ENCODE measurements at regions not wholly inside any gene's neighbourhood (a gene's known extent, or its start where the extent isn't known, plus 50 kb on each side); places are given as distances from the start of the nearest gene placed in this dataset.

- POLR2A ChIA-PET = interaction anchor here (0.9 kb wide), 1 partner anchor 15 kb away, joined by 3 read pairs; no protein-coding TSS in a partner anchor
- Histone ChIP-seq H3K9me3 (ENCODE audit: low read length) (no peaks in the 10 kb centered on the region), H3K4me3 (ENCODE audit: low read depth, low read length, poor library complexity, severe bottlenecking) (no peak overlapping the region), H3K4me2 (ENCODE audit: low read length) (no peak overlapping the region), H3K27ac (ENCODE audit: low read depth, low read length, poor library complexity, severe bottlenecking) (no peak overlapping the region), H3K36me3 (ENCODE audit: insufficient read depth, low read length) (no peaks in the 10 kb centered on the region), H2AFZ (ENCODE audit: low read length) (no peak overlapping the region), H3K9me2 (ENCODE audit: insufficient read depth, low read length) (no peaks in the 10 kb centered on the region), H3K79me2 (ENCODE audit: insufficient read depth, low read depth, low read length) (no peaks in the 10 kb centered on the region), H4K20me1 (ENCODE audit: insufficient read depth, low read length) (no peaks in the 10 kb centered on the region), H3K4me1 (ENCODE audit: insufficient read depth, low read length, poor library complexity, severe bottlenecking) (no peaks in the 10 kb centered on the region)
- TF ChIP-seq CTCF (conservative IDR thresholded peaks at IDR 0.05; ENCODE audit: low read length) (no peak), EZH2phosphoT487 (IDR thresholded peaks at IDR 0.05; ENCODE audit: borderline replicate concordance, low read depth, low read length) (no peak)
- no peak for DNase-seq (ENCODE audit: low spot score)
- no TSS peak for BruUV-seq (replicated peaks)
- CTCF ChIA-PET (ENCODE audit: unreplicated experiment) = no interaction called here
- intact Hi-C loops (cut with micrococcal nuclease; ENCODE audit: unreplicated experiment) = no loop called here
These were observed 205.2 kb downstream of the SEC61B start for GRCh38 chr9:99427260-99427659.

- intact Hi-C loops (cut with micrococcal nuclease; ENCODE audit: unreplicated experiment) = no loop called here
- no TSS peak for BruUV-seq (replicated peaks)
- POLR2A ChIA-PET = no interaction called here
These were observed 208.2 kb downstream of the SEC61B start for GRCh38 chr9:99430301-99430700.

GRCh38 chr9:99431103-99431502, 209.0 kb downstream of the SEC61B start:
- BruUV-seq (replicated peaks) = no TSS peak
- intact Hi-C loops (cut with micrococcal nuclease; ENCODE audit: unreplicated experiment) = no loop called here
- Histone ChIP-seq H3K9me3 (ENCODE audit: low read length) (no peaks in the 10 kb centered on the region), H3K27ac (ENCODE audit: low read depth, low read length, poor library complexity, severe bottlenecking) (no peak overlapping the region), H3K36me3 (ENCODE audit: insufficient read depth, low read length) (no peaks in the 10 kb centered on the region), H3K4me2 (ENCODE audit: low read length) (no peak overlapping the region), H2AFZ (ENCODE audit: low read length) (no peak overlapping the region), H4K20me1 (ENCODE audit: insufficient read depth, low read length) (no peaks in the 10 kb centered on the region), H3K79me2 (ENCODE audit: insufficient read depth, low read depth, low read length) (no peaks in the 10 kb centered on the region), H3K4me1 (ENCODE audit: insufficient read depth, low read length, poor library complexity, severe bottlenecking) (no peaks in the 10 kb centered on the region), H3K9me2 (ENCODE audit: insufficient read depth, low read length) (no peaks in the 10 kb centered on the region), H3K4me3 (ENCODE audit: low read depth, low read length, poor library complexity, severe bottlenecking) (no peak overlapping the region)
- no peak for TF ChIP-seq CTCF (conservative IDR thresholded peaks at IDR 0.05; ENCODE audit: low read length)
- no peak for TF ChIP-seq EZH2phosphoT487 (IDR thresholded peaks at IDR 0.05; ENCODE audit: borderline replicate concordance, low read depth, low read length)
- CTCF ChIA-PET (ENCODE audit: unreplicated experiment) = no interaction called here
- DNase-seq (ENCODE audit: low spot score) = no peak
- POLR2A ChIA-PET = no interaction called here

More at GRCh38 chr9:99430301-99430700, 208.2 kb downstream of the SEC61B start:
- H3K4me3 ChIP-seq (ENCODE audit: low read depth, low read length, poor library complexity, severe bottlenecking) = no peak overlapping the region
- H4K20me1 ChIP-seq (ENCODE audit: insufficient read depth, low read length) = no peaks in the 10 kb centered on the region
- no peak overlapping the region for H3K27ac ChIP-seq (ENCODE audit: low read depth, low read length, poor library complexity, severe bottlenecking)
- TF ChIP-seq EZH2phosphoT487 (IDR thresholded peaks at IDR 0.05; ENCODE audit: borderline replicate concordance, low read depth, low read length) = no peak
- no peak for TF ChIP-seq CTCF (conservative IDR thresholded peaks at IDR 0.05; ENCODE audit: low read length)
- no peaks in the 10 kb centered on the region for H3K4me1 ChIP-seq (ENCODE audit: insufficient read depth, low read length, poor library complexity, severe bottlenecking)
- no peaks in the 10 kb centered on the region for H3K9me3 ChIP-seq (ENCODE audit: low read length)
- no peak for DNase-seq (ENCODE audit: low spot score)
- CTCF ChIA-PET (ENCODE audit: unreplicated experiment) = no interaction called here
- no peaks in the 10 kb centered on the region for H3K79me2 ChIP-seq (ENCODE audit: insufficient read depth, low read depth, low read length)
- H2AFZ ChIP-seq (ENCODE audit: low read length) = no peak overlapping the region
- H3K9me2 ChIP-seq (ENCODE audit: insufficient read depth, low read length) = no peaks in the 10 kb centered on the region
- H3K4me2 ChIP-seq (ENCODE audit: low read length) = no peak overlapping the region
- H3K36me3 ChIP-seq (ENCODE audit: insufficient read depth, low read length) = no peaks in the 10 kb centered on the region
